Psoas muscle (tissue), 7 donors: ENCODE measurements at regions not wholly inside any gene's neighbourhood (a gene's known extent, or its start where the extent isn't known, plus 50 kb on each side); places are given as distances from the start of the nearest gene placed in this dataset.

Experiments used
- ATAC-seq, 4 donors: fragments of 200-7000 bp; cut with Tn5 transposase; one replicate each; pipeline ENCODE4 v1.9.1; 2020; ENCODE audit warnings: moderate library complexity in 3 of 4, mild to moderate bottlenecking in 2 of 4
- DNase-seq, 2 donors: peaks; one replicate each; pipeline ENCODE4 v3.0.0-alpha.2; 2020
- H3K27ac ChIP-seq: fragments of 200-600 bp; one replicate; pipeline ENCODE4 v1.8.0; 2022
- H3K27me3 ChIP-seq, 3 donors: fragments of 200-600 bp in 1 of 3; one replicate each; pipeline versions ENCODE4 v1.6.1 to v1.8.0; 2013 to 2022; ENCODE audit warnings: low read length in 2 of 3, mild to moderate bottlenecking in 2 of 3, moderate library complexity in 1 of 3; ENCODE audit not compliant: insufficient read depth in 3 of 3
- H3K36me3 ChIP-seq, 2 donors: fragments of 200-600 bp in 1 of 2; one replicate each; pipeline versions ENCODE4 v1.6.1 to v1.8.0; 2013 to 2022; ENCODE audit warnings: low read depth in 1 of 2, mild to moderate bottlenecking in 1 of 2, moderate library complexity in 1 of 2; ENCODE audit not compliant: insufficient read depth in 1 of 2
- H3K4me1 ChIP-seq: fragments of 200-600 bp; one replicate; pipeline ENCODE4 v1.8.0; 2022
- H3K4me3 ChIP-seq: fragments of 200-600 bp; one replicate; pipeline ENCODE4 v1.8.0; 2022; ENCODE audit warnings: mild to moderate bottlenecking
- H3K9me3 ChIP-seq: fragments of 200-600 bp; one replicate; pipeline ENCODE4 v1.8.0; 2022
- WGBS, 3 donors: extraction: QIAGEN DNeasy Blood & Tissue Kit; methylation state at CpG; one replicate each; pipeline versions ENCODE4 v1.1.6 to v1.1.7; 2013; 5-methylcytosine and 5-hydroxymethylcytosine counted together
- intact Hi-C, 2 donors: fragments of 100-400 bp; cut with DNase I; formaldehyde crosslinking; loops; one replicate each; pipeline versions ENCODE4 v1.11.0 to v1.14.2; 2022
- TF ChIP-seq, protein P1 (sequence below): fragments of 200-600 bp; IDR thresholded peaks from one replicate; pipeline ENCODE4 v1.8.0; 2022; ENCODE audit warnings: antibody characterized with exemption
- donor health status: healthy with polysubstance abuse.
- donor health status: DM: no; HTN: no; CAD: no; lungs with moderate emphysema.
- donor health status: Bipolar disorder and iron deficiency.
- donor health status: healthy.
- donor health status: DM: yes; HTN: yes; CAD: no.
- donor health status: DM: no; HTN: no; CAD: no.
- donor health status: DM: yes; HTN: yes; CAD: no.

DNA sequence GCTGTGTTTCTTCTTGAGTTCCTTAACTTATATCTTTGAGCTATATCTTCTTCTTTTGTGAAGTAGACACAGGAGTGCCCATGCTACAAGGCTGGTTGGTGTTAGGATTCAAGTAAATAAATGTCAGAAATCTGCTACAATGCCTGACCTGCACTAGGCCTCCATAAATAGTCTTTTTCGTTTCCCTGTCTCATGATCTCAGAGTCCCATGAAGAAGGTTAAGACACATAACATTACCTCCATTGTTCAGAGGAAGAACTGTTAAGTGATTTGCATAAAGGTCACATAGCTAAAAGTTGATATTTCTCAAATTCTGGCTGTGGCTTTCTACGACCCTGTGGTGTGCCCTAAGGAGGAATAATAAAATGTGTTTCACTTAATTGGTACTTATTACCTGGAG lies 228.4 kb downstream of the KCNS3 start:
- intact Hi-C loops, result no loop called here
- Histone ChIP-seq H3K9me3 (no peaks in the 10 kb centered on the region), H3K4me3 (no peak overlapping the region), H3K36me3 (no peaks in the 10 kb centered on the region), H3K27ac (no peak overlapping the region), H3K27me3 (no peaks in the 10 kb centered on the region), H3K4me1 (peaks cover 20% of the 10 kb centered on the region)
- WGBS, 3 donors, result 80 to 89% (median 81%) methylated on average over 2 of the region's 2 CpGs
- TF ChIP-seq, protein P1, sequence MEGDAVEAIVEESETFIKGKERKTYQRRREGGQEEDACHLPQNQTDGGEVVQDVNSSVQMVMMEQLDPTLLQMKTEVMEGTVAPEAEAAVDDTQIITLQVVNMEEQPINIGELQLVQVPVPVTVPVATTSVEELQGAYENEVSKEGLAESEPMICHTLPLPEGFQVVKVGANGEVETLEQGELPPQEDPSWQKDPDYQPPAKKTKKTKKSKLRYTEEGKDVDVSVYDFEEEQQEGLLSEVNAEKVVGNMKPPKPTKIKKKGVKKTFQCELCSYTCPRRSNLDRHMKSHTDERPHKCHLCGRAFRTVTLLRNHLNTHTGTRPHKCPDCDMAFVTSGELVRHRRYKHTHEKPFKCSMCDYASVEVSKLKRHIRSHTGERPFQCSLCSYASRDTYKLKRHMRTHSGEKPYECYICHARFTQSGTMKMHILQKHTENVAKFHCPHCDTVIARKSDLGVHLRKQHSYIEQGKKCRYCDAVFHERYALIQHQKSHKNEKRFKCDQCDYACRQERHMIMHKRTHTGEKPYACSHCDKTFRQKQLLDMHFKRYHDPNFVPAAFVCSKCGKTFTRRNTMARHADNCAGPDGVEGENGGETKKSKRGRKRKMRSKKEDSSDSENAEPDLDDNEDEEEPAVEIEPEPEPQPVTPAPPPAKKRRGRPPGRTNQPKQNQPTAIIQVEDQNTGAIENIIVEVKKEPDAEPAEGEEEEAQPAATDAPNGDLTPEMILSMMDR, result no peak
- ATAC-seq, result no peak
- DNase-seq, result no peak

DNA sequence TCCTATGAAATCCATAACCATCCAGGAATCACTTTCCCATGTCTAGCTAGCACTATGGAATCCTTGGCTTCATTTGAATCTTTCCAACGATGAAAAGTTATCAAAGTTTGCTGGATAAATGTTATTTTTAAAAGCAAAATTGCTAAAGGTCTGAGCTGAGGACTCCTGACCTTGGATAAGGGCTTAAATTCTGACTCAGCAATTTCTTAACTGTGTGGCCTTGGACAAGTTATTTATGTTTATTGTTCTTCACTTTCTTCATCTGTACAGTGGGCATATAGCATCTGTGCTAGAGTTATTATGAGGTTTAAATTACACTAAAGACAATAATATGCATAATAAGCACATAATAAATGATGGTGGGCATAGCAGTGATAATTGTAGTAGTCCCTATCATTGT lies 227.5 kb downstream of the KCNS3 start:
- no peak overlapping the region for H3K27ac ChIP-seq
- TF ChIP-seq, protein P1, result no peak
- no peaks in the 10 kb centered on the region for H3K27me3 ChIP-seq
- no peak overlapping the region for H3K4me3 ChIP-seq
- intact Hi-C loops, result no loop called here
- H3K9me3 ChIP-seq, result no peaks in the 10 kb centered on the region
- 73 to 84% (median 74%) methylated on average over 1 of the region's 1 CpG for WGBS, 3 donors
- H3K36me3 ChIP-seq, result no peaks in the 10 kb centered on the region
- H3K4me1 ChIP-seq, result peaks cover 13% of the 10 kb centered on the region
- no peak for ATAC-seq
- DNase-seq, result no peak

DNA sequence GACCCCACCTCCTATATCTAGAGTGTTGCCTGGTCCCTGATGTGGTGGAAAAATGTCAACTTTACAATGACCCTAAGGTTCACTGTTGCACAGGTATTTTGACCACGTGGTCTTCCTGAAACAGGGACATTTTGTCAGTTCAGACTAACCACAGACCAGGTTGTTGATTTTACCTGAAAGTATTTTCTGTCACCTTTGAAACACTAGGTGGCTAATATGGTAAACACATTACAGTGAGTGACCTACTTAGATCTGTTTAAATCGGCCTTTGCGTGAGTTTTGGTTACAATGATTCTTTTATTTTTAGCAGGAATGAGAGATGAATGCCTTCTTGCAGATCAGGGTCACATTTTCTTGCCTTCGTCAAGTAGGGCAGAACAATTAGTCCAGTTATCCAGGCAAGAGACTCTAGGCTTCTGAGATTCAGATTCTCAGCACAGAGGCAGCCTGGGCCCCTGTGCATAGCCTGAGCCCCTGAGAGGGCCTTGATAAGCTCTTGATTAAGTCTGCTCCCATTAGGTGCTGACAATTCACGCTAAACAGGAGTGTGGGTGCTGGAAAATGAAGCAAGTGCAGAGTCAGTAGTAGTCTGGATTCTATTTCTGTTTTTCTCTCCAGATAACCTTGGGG lies 226.2 kb downstream of the KCNS3 start:
- Histone ChIP-seq H3K9me3 (no peaks in the 10 kb centered on the region), H3K27ac (no peak overlapping the region), H3K27me3 (no peaks in the 10 kb centered on the region), H3K36me3 (no peaks in the 10 kb centered on the region), H3K4me3 (no peak overlapping the region), H3K4me1 (peaks cover 9% of the 10 kb centered on the region)
- WGBS, 3 donors, result 38 to 50% (median 42%) methylated on average over 5 of the region's 5 CpGs
- intact Hi-C loops, result no loop called here
- TF ChIP-seq, protein P1, result no peak
- DNase-seq (no peak), ATAC-seq (no peak)

DNA sequence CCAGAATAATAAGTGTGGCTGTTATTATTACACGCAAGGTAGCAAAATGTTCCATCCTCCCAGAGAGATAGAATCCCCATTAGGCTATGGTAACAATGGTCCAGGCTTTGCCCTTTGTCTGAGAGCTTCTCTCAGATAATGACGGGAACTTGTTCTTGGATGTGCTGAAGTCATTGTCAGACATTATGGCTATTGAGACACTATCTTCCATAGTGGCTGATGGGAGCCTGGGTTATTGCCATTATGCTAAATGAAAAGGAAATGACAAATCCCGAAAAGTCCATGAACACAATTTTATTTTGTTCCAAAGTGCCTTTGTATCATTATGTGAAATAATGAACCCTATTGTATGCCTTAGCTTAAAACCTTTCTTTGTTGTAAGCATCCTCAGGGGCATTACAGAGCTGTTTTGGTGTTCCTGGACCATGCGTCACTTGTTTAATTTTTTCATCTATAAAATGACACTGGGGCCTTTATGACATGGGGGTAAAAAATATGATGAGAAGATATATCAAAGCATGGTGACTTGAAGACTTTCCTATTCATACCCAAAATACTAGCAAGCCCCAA lies 218.5 kb downstream of the KCNS3 start:
- Histone ChIP-seq H3K27ac (no peak overlapping the region), H3K36me3 (no peaks in the 10 kb centered on the region), H3K9me3 (no peaks in the 10 kb centered on the region), H3K4me3 (no peak overlapping the region), H3K27me3 (no peaks in the 10 kb centered on the region), H3K4me1 (peaks cover 27% of the 10 kb centered on the region)
- TF ChIP-seq, protein P1, result no peak
- 90 to 97% (median 94%) methylated on average over 4 of the region's 4 CpGs for WGBS, 3 donors
- DNase-seq, result no peak
- ATAC-seq, result no peak
- intact Hi-C loops, result loop anchor here in 1 of 2 donors (5.0 kb wide), 1 partner anchor 50 kb away; no protein-coding TSS in a partner anchor

DNA sequence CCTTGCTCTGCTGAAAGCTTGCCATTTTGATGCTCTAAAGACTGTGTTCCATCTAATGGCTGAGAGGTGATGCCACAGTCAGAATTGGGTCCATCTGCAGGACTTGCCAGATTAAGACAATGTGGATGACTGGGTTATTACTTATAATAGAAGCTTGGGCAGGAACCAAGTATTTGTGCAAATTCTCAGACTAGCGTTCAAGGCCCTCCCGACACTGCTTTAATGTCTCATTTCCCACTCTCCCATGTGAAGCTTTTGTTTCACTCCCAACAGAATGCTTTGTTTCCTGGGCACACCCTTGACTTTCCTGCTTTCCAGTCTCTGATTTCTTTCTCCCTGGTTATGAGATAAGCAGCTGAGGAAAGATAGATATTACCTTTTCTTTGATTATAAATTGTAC lies 215.8 kb downstream of the KCNS3 start:
- H3K27ac ChIP-seq, result no peak overlapping the region
- ATAC-seq, result peak in 1 of 4 donors; percentile 30
- intact Hi-C loops, result no loop called here
- H3K36me3 ChIP-seq, result no peaks in the 10 kb centered on the region
- H3K9me3 ChIP-seq, result no peaks in the 10 kb centered on the region
- TF ChIP-seq, protein P1, result no peak
- H3K27me3 ChIP-seq, result no peaks in the 10 kb centered on the region
- WGBS, 3 donors, result 0 to 4% (median 0%) methylated on average over 2 of the region's 2 CpGs
- no peak overlapping the region for H3K4me3 ChIP-seq
- H3K4me1 ChIP-seq, result peaks cover 27% of the 10 kb centered on the region
- DNase-seq, result no peak
